Fibroblast of lung (primary cell): ENCODE measurements at regions not wholly inside any gene's neighbourhood (a gene's known extent, or its start where the extent isn't known, plus 50 kb on each side); places are given as distances from the start of the nearest gene placed in this dataset.

Experiments
- DNase-seq, 2 donors: peaks; one replicate each; pipeline versions ENCODE4 v3.0.0 to v3.0.0-alpha.2; 2010; ENCODE audit warnings: low read depth in 2 of 2
- H2AFZ ChIP-seq: 2 replicates; pipeline ENCODE4 v1.5.1; 2012; ENCODE audit warnings: low read length, control low read depth, inconsistent platforms
- H3K27ac ChIP-seq: 2 replicates; pipeline ENCODE4 v1.5.1; 2011; ENCODE audit warnings: low read length, control low read depth; ENCODE audit not compliant: insufficient read depth
- H3K27me3 ChIP-seq: 2 replicates; pipeline ENCODE4 v1.5.1; 2011; ENCODE audit warnings: mild to moderate bottlenecking, low read length; ENCODE audit not compliant: control insufficient read depth, insufficient read depth
- H3K36me3 ChIP-seq: 2 replicates; pipeline ENCODE4 v1.5.1; 2011; ENCODE audit warnings: low read length; ENCODE audit not compliant: control insufficient read depth, insufficient read depth
- H3K4me1 ChIP-seq: 2 replicates; pipeline ENCODE4 v1.5.1; 2011; ENCODE audit warnings: low read length; ENCODE audit not compliant: control insufficient read depth, insufficient read depth; ENCODE audit errors: extremely low read depth
- H3K4me2 ChIP-seq: 2 replicates; pipeline ENCODE4 v1.5.1; 2011; ENCODE audit warnings: low read length, control low read depth; ENCODE audit not compliant: insufficient read depth; ENCODE audit errors: extremely low read depth
- H3K4me3 ChIP-seq, 4 experiments: fragments of 200-600 bp in 1 of 4; sonication (generic) in 1 of 4; replicated peaks in 1 of 4; 2 replicates each; pipeline ENCODE4 v1.5.1; 2011 to 2016; ENCODE audit warnings: low read length in 4 of 4, low read depth in 3 of 4, mild to moderate bottlenecking in 3 of 4, control low read depth in 2 of 4, inconsistent platforms in 1 of 4, mixed read lengths in 1 of 4; ENCODE audit not compliant: insufficient read depth in 1 of 4; ENCODE audit errors: control extremely low read depth in 1 of 4
- H3K79me2 ChIP-seq: 2 replicates; pipeline ENCODE4 v1.5.1; 2012; ENCODE audit warnings: mild to moderate bottlenecking, low read length, inconsistent platforms; ENCODE audit not compliant: control insufficient read depth, insufficient read depth
- H3K9ac ChIP-seq: 2 replicates; pipeline ENCODE4 v1.5.1; 2011; ENCODE audit warnings: mild to moderate bottlenecking, low read length, control low read depth; ENCODE audit not compliant: insufficient read depth
- H3K9me3 ChIP-seq: 2 replicates; pipeline ENCODE4 v1.5.1; 2012; ENCODE audit warnings: low read depth, low read length; ENCODE audit not compliant: control insufficient read depth, insufficient read depth
- H4K20me1 ChIP-seq: 2 replicates; pipeline ENCODE4 v1.5.1; 2011; ENCODE audit warnings: low read length; ENCODE audit not compliant: control insufficient read depth, insufficient read depth; ENCODE audit errors: extremely low read depth
- CTCF ChIP-seq, 2 donors: IDR thresholded peaks in 1 of 2; conservative IDR thresholded peaks in 1 of 2; 1 replicate in 1 of 2; 2 replicates in 1 of 2; pipeline ENCODE4 v1.5.1; 2011 to 2012; ENCODE audit warnings: low read length in 2 of 2, control low read depth in 1 of 2, inconsistent platforms in 1 of 2, low read depth in 1 of 2, mild to moderate bottlenecking in 1 of 2
- EZH2 ChIP-seq: IDR thresholded peaks from 2 replicates; pipeline ENCODE4 v1.5.1; 2012; ENCODE audit warnings: low read length, control low read depth, mild to moderate bottlenecking; ENCODE audit errors: missing control alignments

GRCh38 chr4:4690854-4691253 is 149.0 kb upstream of the STX18 start:
- H3K4me1 ChIP-seq, result no peaks in the 10 kb centered on the region
- H3K36me3 ChIP-seq, result no peaks in the 10 kb centered on the region
- no peaks in the 10 kb centered on the region for H3K27me3 ChIP-seq
- TF ChIP-seq EZH2, result no peak
- no peak for TF ChIP-seq CTCF (conservative IDR thresholded peaks at IDR 0.05 in 1 of 2, IDR thresholded peaks at IDR 0.05 in 1 of 2; ENCODE audit: low read depth in 1 of 2, low read length in 2 of 2)
- H3K4me3 ChIP-seq, result no peak overlapping the region
- H3K79me2 ChIP-seq, result no peaks in the 10 kb centered on the region
- H4K20me1 ChIP-seq, result no peaks in the 10 kb centered on the region
- DNase-seq, result no peak
- H3K9ac ChIP-seq, result no peak overlapping the region
- no peak overlapping the region for H3K27ac ChIP-seq
- H2AFZ ChIP-seq, result no peak overlapping the region
- H3K4me2 ChIP-seq, result no peak overlapping the region
- no peaks in the 10 kb centered on the region for H3K9me3 ChIP-seq

GRCh38 chr4:4689694-4690440 is 148.0 kb upstream of the STX18 start:
- H3K9ac ChIP-seq, result no peak overlapping the region
- no peak for TF ChIP-seq CTCF (conservative IDR thresholded peaks at IDR 0.05 in 1 of 2, IDR thresholded peaks at IDR 0.05 in 1 of 2; ENCODE audit: low read depth in 1 of 2, low read length in 2 of 2)
- TF ChIP-seq EZH2, result no peak
- H3K4me1 ChIP-seq, result no peaks in the 10 kb centered on the region
- no peaks in the 10 kb centered on the region for H3K79me2 ChIP-seq
- no peak overlapping the region for H2AFZ ChIP-seq
- no peak overlapping the region for H3K27ac ChIP-seq
- H4K20me1 ChIP-seq, result no peaks in the 10 kb centered on the region
- no peak overlapping the region for H3K4me3 ChIP-seq
- H3K9me3 ChIP-seq, result no peaks in the 10 kb centered on the region
- H3K4me2 ChIP-seq, result no peak overlapping the region
- no peaks in the 10 kb centered on the region for H3K36me3 ChIP-seq
- H3K27me3 ChIP-seq, result no peaks in the 10 kb centered on the region
- DNase-seq, result peak in 1 of 2 donors; percentile 42

GRCh38 chr4:4687935-4688727 is 146.3 kb upstream of the STX18 start:
- Histone ChIP-seq H2AFZ (no peak overlapping the region), H3K4me2 (no peak overlapping the region), H3K27me3 (no peaks in the 10 kb centered on the region), H3K79me2 (no peaks in the 10 kb centered on the region), H3K9ac (no peak overlapping the region), H3K4me1 (no peaks in the 10 kb centered on the region), H3K27ac (no peak overlapping the region), H3K4me3 (no peak overlapping the region), H4K20me1 (no peaks in the 10 kb centered on the region), H3K36me3 (no peaks in the 10 kb centered on the region), H3K9me3 (no peaks in the 10 kb centered on the region)
- TF ChIP-seq CTCF (conservative IDR thresholded peaks at IDR 0.05 in 1 of 2, IDR thresholded peaks at IDR 0.05 in 1 of 2; ENCODE audit: low read depth in 1 of 2, low read length in 2 of 2) (no peak), EZH2 (no peak)
- DNase-seq, result peak in 1 of 2 donors; percentile 23
